ENCODE measurements at regions not wholly inside any gene's neighbourhood (a gene's known extent, or its start where the extent isn't known, plus 50 kb on each side); places are given as distances from the start of the nearest gene placed in this dataset.

GRCh38 chr20:2244993-2245392 is 50.8 kb upstream of the TGM3 start:
- no peak for TF ChIP-seq CTCF (IDR thresholded peaks at IDR 0.05; ENCODE audit: insufficient read depth, low read length)
- no peak overlapping the region for H3K4me3 ChIP-seq (ENCODE audit: low read depth, low read length)
- no peak for DNase-seq (ENCODE audit: low read depth)

- no peak for DNase-seq (ENCODE audit: low read depth)
- TF ChIP-seq CTCF (IDR thresholded peaks at IDR 0.05; ENCODE audit: insufficient read depth, low read length) = no peak
- H3K4me3 ChIP-seq (ENCODE audit: low read depth, low read length) = no peak overlapping the region
Measured at GRCh38 chr20:2245637-2246036, 50.2 kb upstream of the TGM3 start.
